Endothelial cell of umbilical vein (primary cell): ENCODE measurements at regions not wholly inside any gene's neighbourhood (a gene's known extent, or its start where the extent isn't known, plus 50 kb on each side); places are given as distances from the start of the nearest gene placed in this dataset.

Experiments
- EZH2 ChIP-seq: IDR thresholded peaks from 2 replicates; pipeline ENCODE4 v1.6.1; 2012; ENCODE audit warnings: borderline replicate concordance, low read depth, mild to moderate bottlenecking, moderate library complexity, low read length, inconsistent platforms; ENCODE audit not compliant: severe bottlenecking
- FOS ChIP-seq: IDR thresholded peaks from 2 replicates; pipeline ENCODE4 v1.6.1; 2011; ENCODE audit warnings: mild to moderate bottlenecking, low read length, moderate library complexity, borderline replicate concordance; ENCODE audit not compliant: insufficient read depth
- POLR2A ChIP-seq: IDR thresholded peaks from 2 replicates; pipeline ENCODE4 v1.6.1; 2012; ENCODE audit warnings: low read depth, mild to moderate bottlenecking, control low read depth, low read length
- POLR2AphosphoS5 ChIP-seq: IDR thresholded peaks from 2 replicates; pipeline ENCODE4 v1.6.1; 2012; ENCODE audit warnings: low read depth, mild to moderate bottlenecking, control low read depth, low read length, moderate library complexity; ENCODE audit not compliant: insufficient read depth
- TF ChIP-seq, protein P1 (sequence below): IDR thresholded peaks from 2 replicates; pipeline ENCODE4 v1.6.1; 2011; ENCODE audit not compliant: insufficient read depth, insufficient read length
- TF ChIP-seq, protein P2 (sequence below), 2 donors: IDR thresholded peaks; 1 replicate in 1 of 2; 2 replicates in 1 of 2; pipeline ENCODE4 v1.5.1; 2011; ENCODE audit warnings: low read length in 2 of 2, mild to moderate bottlenecking in 2 of 2, moderate library complexity in 2 of 2, control low read depth in 1 of 2, inconsistent platforms in 1 of 2, low read depth in 1 of 2; ENCODE audit not compliant: insufficient read depth in 1 of 2; ENCODE audit errors: extremely low read depth in 1 of 2

DNA sequence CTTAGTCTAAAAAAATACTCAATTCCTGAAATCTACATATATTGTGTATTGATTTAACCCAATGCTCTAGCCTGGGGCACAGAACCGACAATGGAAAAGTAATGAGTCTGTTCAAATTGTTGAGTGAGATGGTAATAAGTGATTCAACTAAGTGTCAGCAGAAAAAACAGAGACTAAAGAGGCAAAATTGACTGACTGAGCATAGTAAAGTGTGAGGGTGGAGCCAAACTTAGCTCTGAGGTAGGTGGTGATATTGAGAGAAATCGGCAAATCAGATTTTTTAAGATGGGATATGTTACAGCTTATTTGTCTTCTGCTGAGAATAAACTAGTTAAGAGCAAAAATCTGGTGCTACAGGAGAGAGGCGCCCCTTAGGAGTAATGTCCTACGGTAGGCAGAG is 764.0 kb upstream of the LRRN3 start:
- no peak for TF ChIP-seq POLR2AphosphoS5
- TF ChIP-seq, protein P1, sequence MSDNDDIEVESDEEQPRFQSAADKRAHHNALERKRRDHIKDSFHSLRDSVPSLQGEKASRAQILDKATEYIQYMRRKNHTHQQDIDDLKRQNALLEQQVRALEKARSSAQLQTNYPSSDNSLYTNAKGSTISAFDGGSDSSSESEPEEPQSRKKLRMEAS = no peak
- no peak for TF ChIP-seq POLR2A
- no peak for TF ChIP-seq FOS
- no peak for TF ChIP-seq EZH2
- TF ChIP-seq, protein P2, sequence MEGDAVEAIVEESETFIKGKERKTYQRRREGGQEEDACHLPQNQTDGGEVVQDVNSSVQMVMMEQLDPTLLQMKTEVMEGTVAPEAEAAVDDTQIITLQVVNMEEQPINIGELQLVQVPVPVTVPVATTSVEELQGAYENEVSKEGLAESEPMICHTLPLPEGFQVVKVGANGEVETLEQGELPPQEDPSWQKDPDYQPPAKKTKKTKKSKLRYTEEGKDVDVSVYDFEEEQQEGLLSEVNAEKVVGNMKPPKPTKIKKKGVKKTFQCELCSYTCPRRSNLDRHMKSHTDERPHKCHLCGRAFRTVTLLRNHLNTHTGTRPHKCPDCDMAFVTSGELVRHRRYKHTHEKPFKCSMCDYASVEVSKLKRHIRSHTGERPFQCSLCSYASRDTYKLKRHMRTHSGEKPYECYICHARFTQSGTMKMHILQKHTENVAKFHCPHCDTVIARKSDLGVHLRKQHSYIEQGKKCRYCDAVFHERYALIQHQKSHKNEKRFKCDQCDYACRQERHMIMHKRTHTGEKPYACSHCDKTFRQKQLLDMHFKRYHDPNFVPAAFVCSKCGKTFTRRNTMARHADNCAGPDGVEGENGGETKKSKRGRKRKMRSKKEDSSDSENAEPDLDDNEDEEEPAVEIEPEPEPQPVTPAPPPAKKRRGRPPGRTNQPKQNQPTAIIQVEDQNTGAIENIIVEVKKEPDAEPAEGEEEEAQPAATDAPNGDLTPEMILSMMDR (IDR thresholded peaks at IDR 0.05; ENCODE audit: extremely low read depth in 1 of 2, insufficient read depth in 1 of 2, low read depth in 1 of 2, low read length in 2 of 2) = no peak
